ENCODE measurements at regions not wholly inside any gene's neighbourhood (a gene's known extent, or its start where the extent isn't known, plus 50 kb on each side); places are given as distances from the start of the nearest gene placed in this dataset.

DNA sequence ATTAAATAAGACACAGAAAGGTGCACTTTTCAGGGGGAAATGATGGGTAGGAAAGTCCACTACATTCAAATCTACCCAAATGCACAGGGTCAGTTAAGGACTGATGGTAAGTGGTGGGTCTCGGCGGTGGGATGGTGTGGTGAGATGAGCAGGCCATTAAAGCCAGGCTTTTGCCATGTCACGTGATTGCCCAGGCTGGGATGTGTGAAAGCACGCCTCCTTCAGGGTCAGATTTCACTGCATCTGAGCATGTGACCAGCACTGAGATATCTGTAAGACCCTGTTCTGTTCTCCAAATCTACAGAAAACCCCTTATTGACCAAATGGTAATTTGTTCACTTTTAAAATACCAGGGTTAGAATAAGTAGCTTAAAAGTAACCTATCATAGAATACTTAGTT is 301.5 kb downstream of the MEX3B start:
- Mint-ChIP-seq H3K27ac (ENCODE audit: unreplicated experiment) (no peak overlapping the region), H3K9me3 (ENCODE audit: low read depth) (peaks cover 7% of the 10 kb centered on the region), H3K4me3 (ENCODE audit: unreplicated experiment) (no peak overlapping the region), H3K27me3 (ENCODE audit: low read depth) (no peaks in the 10 kb centered on the region), H3K36me3 (ENCODE audit: low read depth) (no peaks in the 10 kb centered on the region), H3K4me1 (ENCODE audit: low read depth) (peaks cover 17% of the 10 kb centered on the region)
- TF ChIP-seq CTCF (IDR thresholded peaks at IDR 0.05): no peak
- no peak for DNase-seq (ENCODE audit: low spot score)

- no peaks in the 10 kb centered on the region for H3K27me3 Mint-ChIP-seq (ENCODE audit: low read depth)
- TF ChIP-seq CTCF (IDR thresholded peaks at IDR 0.05): peak; percentile 25
- H3K9me3 Mint-ChIP-seq (ENCODE audit: low read depth): peaks cover 4% of the 10 kb centered on the region
- H3K4me1 Mint-ChIP-seq (ENCODE audit: low read depth): peaks cover 12% of the 10 kb centered on the region
- DNase-seq (ENCODE audit: low spot score): no peak
- H3K27ac Mint-ChIP-seq (ENCODE audit: unreplicated experiment): peak overlapping the region; percentile 55
- no peaks in the 10 kb centered on the region for H3K36me3 Mint-ChIP-seq (ENCODE audit: low read depth)
- H3K4me3 Mint-ChIP-seq (ENCODE audit: unreplicated experiment): no peak overlapping the region
Measured at GRCh38 chr15:81740416-81740815, 305.4 kb downstream of the MEX3B start.

- H3K27me3 Mint-ChIP-seq (ENCODE audit: low read depth): no peaks in the 10 kb centered on the region
- TF ChIP-seq CTCF (IDR thresholded peaks at IDR 0.05): no peak
- H3K4me3 Mint-ChIP-seq (ENCODE audit: unreplicated experiment): no peak overlapping the region
- peaks cover 16% of the 10 kb centered on the region for H3K4me1 Mint-ChIP-seq (ENCODE audit: low read depth)
- H3K27ac Mint-ChIP-seq (ENCODE audit: unreplicated experiment): no peak overlapping the region
- peaks cover 5% of the 10 kb centered on the region for H3K9me3 Mint-ChIP-seq (ENCODE audit: low read depth)
- peaks cover 2% of the 10 kb centered on the region for H3K36me3 Mint-ChIP-seq (ENCODE audit: low read depth)
- DNase-seq (ENCODE audit: low spot score): no peak
Measured at GRCh38 chr15:81729340-81729739, 316.5 kb downstream of the MEX3B start.

GRCh38 chr15:81728726-81729125 is 317.1 kb downstream of the MEX3B start:
- Mint-ChIP-seq H3K27me3 (ENCODE audit: low read depth) (no peaks in the 10 kb centered on the region), H3K9me3 (ENCODE audit: low read depth) (peaks cover 5% of the 10 kb centered on the region), H3K4me3 (ENCODE audit: unreplicated experiment) (no peak overlapping the region), H3K36me3 (ENCODE audit: low read depth) (peaks cover 2% of the 10 kb centered on the region), H3K27ac (ENCODE audit: unreplicated experiment) (no peak overlapping the region), H3K4me1 (ENCODE audit: low read depth) (peaks cover 16% of the 10 kb centered on the region)
- TF ChIP-seq CTCF (IDR thresholded peaks at IDR 0.05): no peak
- DNase-seq (ENCODE audit: low spot score): no peak

DNA sequence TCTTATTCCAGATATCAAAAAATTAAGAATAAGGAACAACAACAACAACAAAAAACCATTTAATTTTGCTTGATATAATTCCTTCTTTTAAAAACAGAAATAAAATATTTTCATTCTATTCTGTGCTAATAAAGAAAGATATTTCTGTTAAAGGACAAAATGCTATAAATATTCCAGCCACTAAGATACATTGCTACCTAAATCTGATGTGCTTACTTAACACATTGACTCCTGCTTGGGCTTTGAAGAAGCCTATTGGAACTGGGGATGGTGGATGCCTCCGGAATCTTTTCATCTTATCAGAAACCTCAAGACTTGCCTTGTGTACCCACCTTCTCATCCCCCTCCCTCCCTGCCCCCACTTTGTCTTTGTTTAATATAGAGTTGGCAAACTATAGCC is 320.2 kb downstream of the MEX3B start:
- no peak overlapping the region for H3K27ac Mint-ChIP-seq (ENCODE audit: unreplicated experiment)
- H3K27me3 Mint-ChIP-seq (ENCODE audit: low read depth): no peaks in the 10 kb centered on the region
- H3K9me3 Mint-ChIP-seq (ENCODE audit: low read depth): peaks cover 5% of the 10 kb centered on the region
- TF ChIP-seq CTCF (IDR thresholded peaks at IDR 0.05): no peak
- H3K4me1 Mint-ChIP-seq (ENCODE audit: low read depth): peaks cover 16% of the 10 kb centered on the region
- no peak for DNase-seq (ENCODE audit: low spot score)
- peaks cover 2% of the 10 kb centered on the region for H3K36me3 Mint-ChIP-seq (ENCODE audit: low read depth)
- H3K4me3 Mint-ChIP-seq (ENCODE audit: unreplicated experiment): no peak overlapping the region

Data from chondrocyte (in vitro differentiated cells).